ENCODE measurements at regions not wholly inside any gene's neighbourhood (a gene's known extent, or its start where the extent isn't known, plus 50 kb on each side); places are given as distances from the start of the nearest gene placed in this dataset.

GRCh38 chr18:24741965-24742724 lies 281.7 kb downstream of the HRH4 start:
- Histone ChIP-seq H3K27me3 (ENCODE audit: control insufficient read depth in 3 of 3, insufficient read depth in 3 of 3, low read length in 2 of 3) (no peaks in the 10 kb centered on the region), H3K4me1 (ENCODE audit: control insufficient read depth in 5 of 5, insufficient read depth in 5 of 5, low read length in 5 of 5) (peaks cover 0 to 6% (median 0%) of the 10 kb centered on the region in 5 donors), H3K9me3 (ENCODE audit: control insufficient read depth in 4 of 4, insufficient read depth in 3 of 4, low read length in 3 of 4) (peaks cover 0 to 2% (median 0%) of the 10 kb centered on the region in 4 donors), H3K27ac (ENCODE audit: low read depth in 1 of 2, low read length in 1 of 2) (no peak overlapping the region), H3K9ac (ENCODE audit: insufficient read depth in 1 of 2, low read length in 2 of 2) (no peak overlapping the region), H3K4me3 (no peak overlapping the region), H3K36me3 (ENCODE audit: control insufficient read depth in 4 of 4, insufficient read depth in 4 of 4, low read length in 4 of 4) (no peaks in the 10 kb centered on the region)
- ATAC-seq (ENCODE audit: insufficient read depth, low FRiP score) (no peak), DNase-seq (no peak)
- 81 to 86% methylated on average over 5 of the region's 5 CpGs for WGBS, 2 donors
- TF ChIP-seq, protein P1, sequence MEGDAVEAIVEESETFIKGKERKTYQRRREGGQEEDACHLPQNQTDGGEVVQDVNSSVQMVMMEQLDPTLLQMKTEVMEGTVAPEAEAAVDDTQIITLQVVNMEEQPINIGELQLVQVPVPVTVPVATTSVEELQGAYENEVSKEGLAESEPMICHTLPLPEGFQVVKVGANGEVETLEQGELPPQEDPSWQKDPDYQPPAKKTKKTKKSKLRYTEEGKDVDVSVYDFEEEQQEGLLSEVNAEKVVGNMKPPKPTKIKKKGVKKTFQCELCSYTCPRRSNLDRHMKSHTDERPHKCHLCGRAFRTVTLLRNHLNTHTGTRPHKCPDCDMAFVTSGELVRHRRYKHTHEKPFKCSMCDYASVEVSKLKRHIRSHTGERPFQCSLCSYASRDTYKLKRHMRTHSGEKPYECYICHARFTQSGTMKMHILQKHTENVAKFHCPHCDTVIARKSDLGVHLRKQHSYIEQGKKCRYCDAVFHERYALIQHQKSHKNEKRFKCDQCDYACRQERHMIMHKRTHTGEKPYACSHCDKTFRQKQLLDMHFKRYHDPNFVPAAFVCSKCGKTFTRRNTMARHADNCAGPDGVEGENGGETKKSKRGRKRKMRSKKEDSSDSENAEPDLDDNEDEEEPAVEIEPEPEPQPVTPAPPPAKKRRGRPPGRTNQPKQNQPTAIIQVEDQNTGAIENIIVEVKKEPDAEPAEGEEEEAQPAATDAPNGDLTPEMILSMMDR (IDR thresholded peaks at IDR 0.05; ENCODE audit: control extremely low read depth, extremely low read depth), result no peak

DNA sequence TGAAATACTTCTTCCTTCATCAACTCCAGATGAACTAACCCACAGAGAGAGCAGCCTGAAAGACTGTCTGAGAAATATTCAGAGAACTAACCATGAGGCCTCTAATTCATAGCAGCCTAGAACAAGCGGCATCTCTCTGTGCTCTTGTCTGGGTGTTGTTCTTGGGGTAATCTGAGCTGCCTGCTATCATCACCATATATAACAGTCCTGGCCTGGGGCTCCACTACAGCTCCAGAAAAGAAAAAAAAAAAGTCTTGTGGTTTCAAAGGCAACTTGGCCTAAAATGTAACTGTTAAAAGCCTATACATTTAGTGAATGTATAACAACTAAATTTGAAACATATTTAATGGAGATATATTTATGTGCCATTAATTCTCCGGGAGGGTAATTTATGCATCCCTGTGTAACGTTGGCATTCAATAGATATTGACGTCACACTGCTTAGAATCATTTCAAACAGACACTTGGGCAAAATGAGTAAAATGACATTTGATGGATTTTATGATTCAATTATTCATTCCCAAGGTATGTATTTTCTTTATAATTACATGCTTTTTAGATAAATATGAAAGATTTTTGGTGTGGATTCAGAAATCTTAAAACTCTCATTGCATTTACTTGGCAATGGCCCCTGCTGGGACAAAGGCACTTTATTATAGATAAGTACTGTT lies 294.3 kb downstream of the HRH4 start:
- no peak overlapping the region for H3K9ac ChIP-seq (ENCODE audit: insufficient read depth in 1 of 2, low read length in 2 of 2)
- no peak overlapping the region for H3K4me3 ChIP-seq
- 90 to 97% methylated on average over 4 of the region's 4 CpGs for WGBS, 2 donors
- no peak overlapping the region for H3K27ac ChIP-seq (ENCODE audit: low read depth in 1 of 2, low read length in 1 of 2)
- no peak for ATAC-seq (ENCODE audit: insufficient read depth, low FRiP score)
- H3K27me3 ChIP-seq (ENCODE audit: control insufficient read depth in 3 of 3, insufficient read depth in 3 of 3, low read length in 2 of 3), result no peaks in the 10 kb centered on the region
- TF ChIP-seq, protein P1 (IDR thresholded peaks at IDR 0.05; ENCODE audit: control extremely low read depth, extremely low read depth), result no peak
- DNase-seq, result no peak
- H3K36me3 ChIP-seq (ENCODE audit: control insufficient read depth in 4 of 4, insufficient read depth in 4 of 4, low read length in 4 of 4), result no peaks in the 10 kb centered on the region
- peaks cover 0 to 3% (median 0%) of the 10 kb centered on the region in 4 donors for H3K9me3 ChIP-seq (ENCODE audit: control insufficient read depth in 4 of 4, insufficient read depth in 3 of 4, low read length in 3 of 4)
- no peaks in the 10 kb centered on the region for H3K4me1 ChIP-seq (ENCODE audit: control insufficient read depth in 5 of 5, insufficient read depth in 5 of 5, low read length in 5 of 5)

- Histone ChIP-seq H3K4me1 (ENCODE audit: control insufficient read depth in 5 of 5, insufficient read depth in 5 of 5, low read length in 5 of 5) (no peaks in the 10 kb centered on the region), H3K4me3 (no peak overlapping the region), H3K27me3 (ENCODE audit: control insufficient read depth in 3 of 3, insufficient read depth in 3 of 3, low read length in 2 of 3) (no peaks in the 10 kb centered on the region), H3K27ac (ENCODE audit: low read depth in 1 of 2, low read length in 1 of 2) (no peak overlapping the region), H3K36me3 (ENCODE audit: control insufficient read depth in 4 of 4, insufficient read depth in 4 of 4, low read length in 4 of 4) (no peaks in the 10 kb centered on the region), H3K9me3 (ENCODE audit: control insufficient read depth in 4 of 4, insufficient read depth in 3 of 4, low read length in 3 of 4) (peaks cover 0 to 2% (median 0%) of the 10 kb centered on the region in 4 donors), H3K9ac (ENCODE audit: insufficient read depth in 1 of 2, low read length in 2 of 2) (no peak overlapping the region)
- TF ChIP-seq, protein P1 (IDR thresholded peaks at IDR 0.05; ENCODE audit: control extremely low read depth, extremely low read depth), result no peak
- ATAC-seq (ENCODE audit: insufficient read depth, low FRiP score), result no peak
- no peak for DNase-seq
These were observed 295.9 kb downstream of the HRH4 start for GRCh38 chr18:24756385-24756784.
